LNCaP clone FGC (cell line): ENCODE measurements at regions not wholly inside any gene's neighbourhood (a gene's known extent, or its start where the extent isn't known, plus 50 kb on each side); places are given as distances from the start of the nearest gene placed in this dataset.

Source experiments
- DNase-seq: peaks from one replicate; pipeline ENCODE4 v3.0.0-alpha.2; 2011; ENCODE audit warnings: low read depth
- H3K4me3 ChIP-seq: 2 replicates; pipeline ENCODE4 v1.5.1; 2011; ENCODE audit warnings: mild to moderate bottlenecking, low read depth, low read length, control low read depth
- TF ChIP-seq, protein P1 (sequence below): IDR thresholded peaks from 2 replicates; pipeline ENCODE4 v1.5.1; 2012; ENCODE audit warnings: mild to moderate bottlenecking; ENCODE audit not compliant: control insufficient read depth, insufficient read depth; ENCODE audit errors: extremely low read depth

DNA sequence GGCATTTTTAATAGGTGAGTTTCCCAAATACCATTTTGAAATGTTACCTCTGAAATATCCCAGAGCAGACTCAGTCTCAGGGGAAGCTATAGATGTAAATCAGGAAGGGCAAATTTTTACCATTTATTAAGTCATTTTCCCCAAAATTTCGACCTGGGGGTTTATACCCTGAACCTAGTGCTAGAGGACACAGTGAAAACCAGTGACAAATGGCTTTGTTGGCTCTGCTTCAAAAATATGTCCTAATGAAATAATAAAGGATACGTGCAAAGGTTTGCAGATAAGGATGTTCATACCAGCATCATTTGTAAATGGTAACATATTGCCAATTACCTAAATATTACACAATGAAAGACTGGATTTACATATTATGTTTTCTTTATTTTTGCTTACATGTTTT is 546.7 kb upstream of the ADAMTS9 start:
- DNase-seq, result no peak
- H3K4me3 ChIP-seq, result no peak overlapping the region
- TF ChIP-seq, protein P1, sequence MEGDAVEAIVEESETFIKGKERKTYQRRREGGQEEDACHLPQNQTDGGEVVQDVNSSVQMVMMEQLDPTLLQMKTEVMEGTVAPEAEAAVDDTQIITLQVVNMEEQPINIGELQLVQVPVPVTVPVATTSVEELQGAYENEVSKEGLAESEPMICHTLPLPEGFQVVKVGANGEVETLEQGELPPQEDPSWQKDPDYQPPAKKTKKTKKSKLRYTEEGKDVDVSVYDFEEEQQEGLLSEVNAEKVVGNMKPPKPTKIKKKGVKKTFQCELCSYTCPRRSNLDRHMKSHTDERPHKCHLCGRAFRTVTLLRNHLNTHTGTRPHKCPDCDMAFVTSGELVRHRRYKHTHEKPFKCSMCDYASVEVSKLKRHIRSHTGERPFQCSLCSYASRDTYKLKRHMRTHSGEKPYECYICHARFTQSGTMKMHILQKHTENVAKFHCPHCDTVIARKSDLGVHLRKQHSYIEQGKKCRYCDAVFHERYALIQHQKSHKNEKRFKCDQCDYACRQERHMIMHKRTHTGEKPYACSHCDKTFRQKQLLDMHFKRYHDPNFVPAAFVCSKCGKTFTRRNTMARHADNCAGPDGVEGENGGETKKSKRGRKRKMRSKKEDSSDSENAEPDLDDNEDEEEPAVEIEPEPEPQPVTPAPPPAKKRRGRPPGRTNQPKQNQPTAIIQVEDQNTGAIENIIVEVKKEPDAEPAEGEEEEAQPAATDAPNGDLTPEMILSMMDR, result no peak

- TF ChIP-seq, protein P1, result no peak
- no peak for DNase-seq
- H3K4me3 ChIP-seq, result no peak overlapping the region
Measured at GRCh38 chr3:65233561-65233960, 545.8 kb upstream of the ADAMTS9 start.

DNA sequence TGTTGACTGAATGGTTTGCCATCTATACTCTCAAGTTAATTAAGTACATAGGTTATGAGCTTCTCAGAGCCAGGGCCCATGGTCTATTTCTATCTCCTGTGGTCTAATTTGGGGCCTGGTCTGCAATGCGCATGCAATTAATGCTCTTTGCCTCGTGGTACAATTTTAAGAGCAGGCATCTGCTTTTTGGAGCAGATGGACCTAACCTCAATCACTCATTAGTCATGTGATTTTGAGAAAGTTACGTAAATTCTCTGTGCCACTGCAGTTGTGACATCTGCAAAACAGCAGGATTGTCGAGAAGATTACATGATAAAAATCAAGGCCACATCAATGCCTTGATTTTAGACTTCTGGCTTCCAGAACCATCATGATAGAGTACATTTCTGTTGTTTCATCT is 543.7 kb upstream of the ADAMTS9 start:
- no peak for DNase-seq
- TF ChIP-seq, protein P1, result no peak
- no peak overlapping the region for H3K4me3 ChIP-seq

- H3K4me3 ChIP-seq, result no peak overlapping the region
- TF ChIP-seq, protein P1, result no peak
- no peak for DNase-seq
Measured at GRCh38 chr3:65230261-65231139, 542.7 kb upstream of the ADAMTS9 start.

DNA sequence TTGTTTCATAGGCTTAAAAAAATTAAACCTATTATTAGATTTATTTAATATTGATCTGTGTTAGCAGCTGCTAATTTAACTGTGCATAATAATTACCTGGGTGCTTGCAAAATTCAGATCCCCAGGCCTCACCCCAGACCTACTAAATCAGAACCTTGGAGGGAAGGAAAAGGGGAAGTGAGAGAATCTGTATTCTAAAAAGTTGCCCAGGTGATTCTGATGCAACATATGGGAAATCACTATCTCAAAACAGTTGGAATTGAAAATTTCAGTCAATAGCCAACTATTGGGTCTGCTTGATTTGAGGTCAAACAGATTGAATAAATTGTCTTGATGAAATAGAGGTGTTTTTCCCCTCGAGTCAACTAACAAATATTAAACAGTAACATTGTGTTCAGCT is 538.5 kb upstream of the ADAMTS9 start:
- H3K4me3 ChIP-seq, result no peak overlapping the region
- TF ChIP-seq, protein P1, result no peak
- DNase-seq, result no peak

DNA sequence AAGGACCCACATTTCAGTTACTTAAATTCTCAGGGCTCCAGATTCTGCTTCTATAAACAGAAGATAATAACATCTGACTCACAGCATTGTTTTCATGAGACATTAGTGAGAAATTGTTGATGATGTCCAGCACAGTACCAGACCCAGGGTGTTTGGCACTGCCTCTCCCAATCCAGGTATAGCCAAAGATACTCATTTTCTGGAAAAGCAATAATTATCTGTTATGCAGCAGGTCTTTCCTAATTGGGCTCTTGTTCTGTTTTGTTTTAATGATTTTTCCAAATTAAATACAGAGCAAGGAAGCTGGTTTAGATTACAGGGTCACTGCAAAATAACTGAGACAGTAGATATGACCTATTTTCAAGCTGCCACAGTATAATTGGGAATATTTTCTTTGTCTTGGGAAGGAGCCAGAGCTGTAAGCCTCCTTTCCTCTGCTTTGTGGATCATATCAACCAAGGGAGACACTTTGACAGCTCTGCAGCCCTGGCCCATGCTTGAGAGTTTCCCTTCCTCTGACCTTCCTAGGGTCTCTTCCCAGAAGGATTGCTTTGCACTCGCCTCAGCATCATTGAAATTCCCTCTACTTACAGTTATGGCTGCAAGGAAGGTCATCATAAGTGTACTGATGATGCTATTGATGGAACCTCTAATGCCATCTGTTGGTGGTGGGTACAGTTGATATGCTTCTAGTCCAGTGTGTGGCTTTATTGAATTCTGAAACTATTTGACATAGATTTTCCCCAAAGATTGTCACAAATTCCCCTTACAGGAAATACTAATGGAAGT is 522.4 kb upstream of the ADAMTS9 start:
- no peak for DNase-seq
- no peak overlapping the region for H3K4me3 ChIP-seq
- TF ChIP-seq, protein P1, result no peak
